Activated T-helper 17 cell treated with anti-CD3 and anti-CD28 coated beads, Interleukin-2, amount 50 U/mL, for 72 hours (primary cell): ENCODE measurements at regions not wholly inside any gene's neighbourhood (a gene's known extent, or its start where the extent isn't known, plus 50 kb on each side); places are given as distances from the start of the nearest gene placed in this dataset.

Experiments used
- ATAC-seq: fragments of 150-1000 bp; cut with Tn5 transposase; replicated peaks from 2 replicates; pipeline ENCODE4 v1.10.0; 2021; ENCODE audit warnings: mild to moderate bottlenecking, moderate library complexity
- H3K27ac Mint-ChIP-seq: one replicate; pipeline ENCODE4 v1.8.0; 2022; ENCODE audit warnings: mixed read lengths
- H3K27me3 Mint-ChIP-seq: one replicate; pipeline ENCODE4 v1.8.0; 2022; ENCODE audit warnings: mixed read lengths
- H3K36me3 Mint-ChIP-seq: one replicate; pipeline ENCODE4 v1.8.0; 2022; ENCODE audit warnings: low read depth, mild to moderate bottlenecking, mixed read lengths
- H3K4me1 Mint-ChIP-seq: one replicate; pipeline ENCODE4 v1.8.0; 2022; ENCODE audit warnings: mixed read lengths
- H3K4me3 Mint-ChIP-seq: one replicate; pipeline ENCODE4 v1.8.0; 2022; ENCODE audit warnings: mild to moderate bottlenecking, mixed read lengths
- H3K9me3 Mint-ChIP-seq: one replicate; pipeline ENCODE4 v1.8.0; 2022; ENCODE audit warnings: mixed read lengths

DNA sequence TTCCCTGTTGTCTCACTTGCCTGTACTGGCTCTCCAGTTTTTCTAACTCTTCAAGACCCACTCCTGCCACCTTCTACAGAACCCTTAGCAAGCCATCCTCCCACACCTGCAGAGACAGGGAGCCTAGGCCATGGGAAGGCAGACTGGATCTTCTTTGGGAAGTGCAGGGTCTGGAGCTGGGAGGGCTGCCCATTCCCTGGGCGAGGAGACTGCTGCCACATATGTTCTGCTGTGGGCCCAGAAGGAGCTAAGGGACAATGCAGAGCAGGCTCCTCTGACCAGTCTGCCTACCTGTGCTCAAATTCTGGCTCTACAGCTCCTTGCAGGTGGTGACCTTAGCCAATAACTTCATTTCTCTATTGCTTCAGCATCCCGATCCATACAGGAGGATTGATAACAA lies 152.1 kb upstream of the CELF4 start:
- Mint-ChIP-seq H3K27ac (no peak overlapping the region), H3K36me3 (no peaks in the 10 kb centered on the region)

DNA sequence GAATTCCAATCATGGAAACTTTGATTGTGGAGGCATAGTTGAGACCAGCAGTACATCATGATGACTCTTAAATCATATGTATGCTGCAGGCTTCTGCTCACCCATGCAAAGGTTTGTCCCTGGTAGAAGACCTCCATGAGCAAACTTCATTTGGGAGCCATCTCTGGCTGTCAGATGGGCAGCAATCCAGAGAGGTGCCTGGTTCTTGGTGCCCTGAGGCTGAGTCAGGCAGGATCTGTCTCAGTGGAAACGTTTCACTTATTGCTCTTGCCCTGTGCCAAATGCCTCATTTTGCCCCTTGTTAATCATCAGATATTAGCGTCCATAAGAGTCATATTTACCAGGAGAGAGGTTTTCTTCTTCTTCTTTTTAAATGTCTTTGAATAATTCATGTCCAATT lies 151.5 kb upstream of the CELF4 start:
- H3K36me3 Mint-ChIP-seq = no peaks in the 10 kb centered on the region

More for the DNA sequence above, 152.1 kb upstream of the CELF4 start:
- Mint-ChIP-seq H3K27me3 (no peaks in the 10 kb centered on the region), H3K4me1 (no peaks in the 10 kb centered on the region), H3K4me3 (no peak overlapping the region), H3K9me3 (no peaks in the 10 kb centered on the region)
- ATAC-seq = no peak

DNA sequence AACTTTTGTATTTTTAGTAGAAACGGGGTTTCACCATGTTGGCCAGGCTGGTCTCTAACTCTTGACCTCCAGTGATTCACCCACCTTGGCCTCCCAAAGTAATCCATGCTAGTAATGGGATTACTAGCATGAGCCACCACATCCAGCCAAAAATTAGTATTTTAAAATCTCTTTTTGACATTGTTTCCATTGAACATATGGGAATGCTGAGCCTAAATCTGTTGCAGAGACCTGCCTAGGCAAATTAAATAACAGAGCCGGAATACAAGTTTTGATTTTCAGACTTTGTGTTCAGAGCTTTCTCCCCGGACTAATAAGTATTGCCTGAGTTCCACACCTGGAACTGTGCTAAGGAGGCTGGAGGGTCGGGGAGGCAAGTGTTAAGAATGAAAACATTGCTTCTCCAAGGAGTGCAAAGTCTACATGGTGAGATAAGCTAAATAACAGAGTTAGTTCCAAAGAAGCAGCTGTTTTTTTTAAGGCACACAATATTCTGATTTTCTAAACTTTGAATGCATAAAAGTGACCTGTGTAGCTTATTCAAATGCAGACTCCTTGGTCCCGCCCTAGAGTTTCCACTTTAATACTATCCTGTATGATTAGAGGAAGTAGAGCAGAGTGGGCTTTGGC lies 150.6 kb upstream of the CELF4 start:
- H3K36me3 Mint-ChIP-seq = no peaks in the 10 kb centered on the region
- ATAC-seq = no peak
- H3K4me1 Mint-ChIP-seq = no peaks in the 10 kb centered on the region
- no peak overlapping the region for H3K27ac Mint-ChIP-seq
- no peaks in the 10 kb centered on the region for H3K27me3 Mint-ChIP-seq
- H3K4me3 Mint-ChIP-seq = no peak overlapping the region
- H3K9me3 Mint-ChIP-seq = no peaks in the 10 kb centered on the region

More for the DNA sequence above, 151.5 kb upstream of the CELF4 start:
- H3K9me3 Mint-ChIP-seq = no peaks in the 10 kb centered on the region
- H3K27me3 Mint-ChIP-seq = no peaks in the 10 kb centered on the region
- no peaks in the 10 kb centered on the region for H3K4me1 Mint-ChIP-seq
- no peak overlapping the region for H3K27ac Mint-ChIP-seq
- H3K4me3 Mint-ChIP-seq = no peak overlapping the region
- no peak for ATAC-seq

DNA sequence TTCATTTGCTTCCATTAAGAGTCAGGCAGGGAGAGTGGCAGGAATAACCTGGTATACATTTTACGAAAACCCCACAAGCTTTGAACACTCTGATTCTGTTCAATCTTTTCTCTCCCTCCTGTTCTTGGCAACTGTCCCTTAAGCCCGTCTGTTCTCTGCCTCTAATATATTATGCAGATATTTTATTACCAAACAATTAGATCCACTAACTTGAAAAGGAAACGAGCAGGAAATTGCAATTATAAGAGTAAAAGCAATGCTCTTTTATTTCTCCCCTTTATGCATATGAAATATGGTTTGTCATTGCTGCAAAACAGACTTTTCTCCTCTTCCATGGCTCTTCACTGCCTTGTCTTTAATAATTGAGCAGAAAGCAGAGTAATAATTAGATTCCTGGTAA lies 149.1 kb upstream of the CELF4 start:
- no peaks in the 10 kb centered on the region for H3K36me3 Mint-ChIP-seq
- no peak for ATAC-seq
- no peaks in the 10 kb centered on the region for H3K27me3 Mint-ChIP-seq
- no peaks in the 10 kb centered on the region for H3K9me3 Mint-ChIP-seq
- no peaks in the 10 kb centered on the region for H3K4me1 Mint-ChIP-seq
- no peak overlapping the region for H3K27ac Mint-ChIP-seq
- no peak overlapping the region for H3K4me3 Mint-ChIP-seq

DNA sequence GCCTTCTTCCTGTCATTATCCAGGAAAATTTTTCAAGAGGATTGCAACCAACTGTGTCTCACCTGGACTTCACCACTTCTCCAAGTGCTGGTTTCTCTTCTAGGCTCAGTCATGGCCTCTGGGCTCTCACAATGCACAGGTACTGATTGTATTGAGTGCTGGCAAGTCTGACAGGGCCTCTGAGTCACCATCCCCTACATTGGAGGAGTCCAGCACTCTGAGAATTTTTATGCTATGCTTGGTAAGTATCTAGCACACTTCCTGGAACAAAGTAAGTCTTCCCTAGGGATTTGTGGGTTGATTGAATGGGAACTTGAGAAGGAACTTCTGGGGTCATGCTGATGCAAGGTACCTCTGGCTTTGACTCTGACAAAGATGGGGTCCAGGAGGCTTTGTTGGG lies 147.2 kb upstream of the CELF4 start:
- no peaks in the 10 kb centered on the region for H3K36me3 Mint-ChIP-seq
- ATAC-seq = no peak
- H3K4me3 Mint-ChIP-seq = no peak overlapping the region
- no peaks in the 10 kb centered on the region for H3K9me3 Mint-ChIP-seq
- no peaks in the 10 kb centered on the region for H3K4me1 Mint-ChIP-seq
- no peak overlapping the region for H3K27ac Mint-ChIP-seq
- H3K27me3 Mint-ChIP-seq = no peaks in the 10 kb centered on the region

DNA sequence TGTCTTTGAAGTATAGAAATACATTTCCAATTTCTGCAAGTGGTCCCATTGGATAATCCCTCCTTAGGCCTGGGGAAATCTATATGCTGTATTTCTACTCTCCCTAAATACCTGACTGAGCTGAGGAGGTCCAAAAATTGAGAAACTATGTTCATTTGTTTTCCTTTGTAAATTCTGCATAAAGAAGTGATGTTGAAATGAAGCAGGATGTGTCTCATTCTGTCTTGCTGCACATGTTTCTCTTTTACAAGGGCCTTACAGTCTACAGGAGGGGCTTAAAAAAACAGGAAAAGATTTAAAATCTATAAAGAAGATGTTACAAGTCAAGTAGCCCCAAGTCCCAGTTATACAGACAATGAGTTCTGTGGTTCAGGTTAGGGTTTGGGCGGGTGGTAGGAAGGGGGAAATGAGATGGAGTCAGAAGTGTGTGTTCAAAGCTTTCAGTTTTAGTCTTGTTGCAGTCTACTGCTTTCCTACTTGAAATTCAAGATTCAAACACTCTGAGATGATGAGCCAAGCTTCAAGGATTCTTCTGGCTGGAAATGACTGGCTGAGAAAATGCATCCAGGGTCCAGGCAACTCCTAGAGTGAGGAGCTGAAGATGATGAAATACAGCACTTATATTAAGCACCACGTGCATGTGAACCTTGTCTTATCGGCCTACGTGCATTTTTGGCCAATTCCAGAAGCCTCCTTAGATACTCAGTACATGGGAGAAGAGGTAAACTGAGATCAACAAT lies 146.3 kb upstream of the CELF4 start:
- Mint-ChIP-seq H3K4me1 (no peaks in the 10 kb centered on the region), H3K36me3 (no peaks in the 10 kb centered on the region), H3K27ac (no peak overlapping the region), H3K9me3 (no peaks in the 10 kb centered on the region), H3K27me3 (no peaks in the 10 kb centered on the region), H3K4me3 (no peak overlapping the region)
- ATAC-seq = no peak

DNA sequence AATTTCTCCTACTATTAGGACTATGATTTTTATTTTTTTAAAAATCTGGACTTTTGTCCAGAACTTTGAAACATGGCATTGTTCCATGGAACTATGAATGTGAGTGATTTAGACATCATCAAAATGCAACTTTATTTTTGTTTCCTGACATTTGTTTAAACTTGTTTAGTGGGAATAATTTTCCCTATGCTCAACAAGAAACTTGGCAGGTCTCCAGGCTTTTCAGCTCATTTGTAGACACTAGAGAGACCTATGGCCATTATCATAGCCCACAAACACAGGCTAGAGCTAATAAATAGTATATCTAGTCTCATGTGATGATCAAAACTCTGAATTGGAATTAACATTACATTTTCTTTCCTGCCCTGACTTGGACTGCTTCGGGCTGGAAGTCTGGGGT lies 145.1 kb upstream of the CELF4 start:
- H3K4me3 Mint-ChIP-seq = no peak overlapping the region
- H3K9me3 Mint-ChIP-seq = no peaks in the 10 kb centered on the region
- no peaks in the 10 kb centered on the region for H3K36me3 Mint-ChIP-seq
- H3K4me1 Mint-ChIP-seq = no peaks in the 10 kb centered on the region
- H3K27me3 Mint-ChIP-seq = no peaks in the 10 kb centered on the region
- no peak overlapping the region for H3K27ac Mint-ChIP-seq
- no peak for ATAC-seq

DNA sequence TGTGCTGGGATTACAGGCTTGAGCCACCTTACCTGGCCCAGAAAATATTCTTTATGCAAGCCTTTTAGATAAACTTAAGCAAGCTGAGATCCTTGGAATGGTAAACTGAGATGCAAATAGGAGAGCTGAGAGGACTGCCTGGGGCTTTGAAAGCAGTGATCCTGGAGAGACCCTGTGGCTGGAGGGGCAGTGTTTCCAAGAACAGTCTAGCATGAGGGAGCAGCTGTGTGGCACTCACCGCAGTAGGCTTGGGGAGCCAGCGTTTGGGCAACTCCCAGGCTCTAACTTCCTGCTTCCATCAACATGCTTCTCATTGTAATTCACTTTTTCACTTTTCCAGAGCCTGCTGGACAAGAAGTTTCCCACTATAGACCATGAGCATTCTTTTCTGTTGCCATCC lies 144.1 kb upstream of the CELF4 start:
- no peaks in the 10 kb centered on the region for H3K27me3 Mint-ChIP-seq
- ATAC-seq = no peak
- no peaks in the 10 kb centered on the region for H3K4me1 Mint-ChIP-seq
- H3K36me3 Mint-ChIP-seq = no peaks in the 10 kb centered on the region
- no peak overlapping the region for H3K4me3 Mint-ChIP-seq
- H3K27ac Mint-ChIP-seq = no peak overlapping the region
- no peaks in the 10 kb centered on the region for H3K9me3 Mint-ChIP-seq

DNA sequence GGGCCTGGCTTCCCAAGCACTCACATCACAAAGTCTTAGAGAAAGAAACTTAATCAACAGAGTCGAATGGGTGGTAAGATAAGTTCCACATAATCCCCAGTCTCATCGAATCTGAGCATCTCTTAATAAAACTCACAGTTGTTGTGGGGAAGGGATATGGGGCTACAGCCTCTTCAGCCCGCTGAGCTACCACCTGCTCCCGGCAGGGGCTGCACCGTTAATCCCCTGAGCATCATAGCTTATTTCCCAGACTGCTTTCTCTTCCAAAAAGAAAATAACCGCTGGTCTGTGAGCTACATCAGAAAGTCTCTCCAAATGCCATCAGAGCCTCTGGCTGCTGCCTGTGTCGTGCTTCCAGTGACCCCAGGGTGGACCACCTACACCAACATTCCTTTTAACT lies 139.4 kb upstream of the CELF4 start:
- H3K27ac Mint-ChIP-seq = no peak overlapping the region

DNA sequence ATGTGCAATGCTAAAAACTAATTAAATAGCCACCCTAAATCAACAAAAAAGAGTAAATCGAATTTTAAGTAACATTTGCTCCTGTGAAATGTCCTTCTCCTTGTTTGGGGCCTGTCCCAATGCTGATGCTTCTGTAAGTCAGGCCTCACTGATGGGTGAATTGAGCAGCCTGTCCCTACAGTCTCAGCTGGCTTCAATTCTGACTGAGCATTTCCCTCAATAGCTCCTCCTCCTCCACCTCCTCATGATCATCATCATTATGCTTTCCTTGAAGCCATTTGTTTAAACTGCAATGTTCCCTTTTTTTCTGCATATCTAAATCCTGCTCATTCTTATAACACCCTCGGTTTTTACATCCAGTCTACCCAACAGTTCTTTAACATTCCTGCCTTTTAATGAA lies 137.2 kb upstream of the CELF4 start:
- H3K9me3 Mint-ChIP-seq = peaks cover 3% of the 10 kb centered on the region
- H3K27me3 Mint-ChIP-seq = no peaks in the 10 kb centered on the region
- H3K4me1 Mint-ChIP-seq = no peaks in the 10 kb centered on the region
- no peak overlapping the region for H3K27ac Mint-ChIP-seq
- no peaks in the 10 kb centered on the region for H3K36me3 Mint-ChIP-seq
- ATAC-seq = no peak
- no peak overlapping the region for H3K4me3 Mint-ChIP-seq

More for the DNA sequence above, 139.4 kb upstream of the CELF4 start:
- Mint-ChIP-seq H3K4me1 (no peaks in the 10 kb centered on the region), H3K4me3 (no peak overlapping the region), H3K9me3 (peaks cover 3% of the 10 kb centered on the region), H3K27me3 (no peaks in the 10 kb centered on the region), H3K36me3 (no peaks in the 10 kb centered on the region)
- ATAC-seq = no peak

DNA sequence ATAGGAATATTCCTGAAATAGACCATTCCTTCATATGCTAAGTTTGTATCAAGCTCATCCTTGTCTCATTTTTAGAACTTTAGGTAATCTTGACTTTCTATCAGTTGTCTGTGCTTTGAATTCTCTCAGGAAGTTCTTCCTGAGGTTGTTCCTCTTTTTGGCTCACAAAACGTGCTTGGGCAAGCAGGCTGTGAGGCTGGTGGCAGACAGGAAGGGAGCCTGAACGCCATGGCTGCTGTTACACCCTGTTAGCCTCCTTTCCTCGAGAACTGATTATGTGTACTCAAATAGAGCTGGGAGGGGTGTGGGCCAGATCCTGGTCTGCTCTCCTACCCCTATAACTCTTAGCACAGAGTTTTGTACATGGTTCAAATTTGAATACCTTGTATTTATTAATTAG lies 136.4 kb upstream of the CELF4 start:
- Mint-ChIP-seq H3K27ac (no peak overlapping the region), H3K9me3 (peaks cover 3% of the 10 kb centered on the region), H3K36me3 (no peaks in the 10 kb centered on the region), H3K4me3 (no peak overlapping the region), H3K27me3 (no peaks in the 10 kb centered on the region), H3K4me1 (no peaks in the 10 kb centered on the region)
- ATAC-seq = no peak

DNA sequence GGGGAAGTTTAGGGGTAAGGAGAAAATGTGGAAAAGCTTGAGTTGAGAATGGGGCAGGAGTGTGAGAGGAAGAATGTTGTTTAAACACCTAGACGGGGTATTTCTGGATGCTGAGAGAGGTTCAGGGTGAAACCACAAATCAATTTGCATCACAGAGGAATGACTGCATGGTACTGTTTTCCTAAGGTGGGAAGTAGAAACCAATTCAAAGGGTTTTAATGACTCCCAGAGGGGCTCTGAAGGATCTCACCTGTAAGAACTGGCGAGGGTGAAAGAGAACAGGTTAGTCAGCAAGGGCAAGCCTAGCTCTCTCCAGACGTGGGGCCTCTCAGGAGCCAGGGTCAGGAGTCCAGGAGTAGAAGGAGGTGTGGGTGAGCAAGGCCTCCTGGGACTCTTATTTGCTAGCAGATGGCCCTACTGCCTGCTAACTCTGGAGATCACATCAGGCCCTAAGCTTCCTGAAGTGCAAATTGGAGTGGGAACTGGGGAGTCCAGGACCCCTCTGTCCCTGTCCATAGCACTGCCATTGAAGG lies 133.0 kb upstream of the CELF4 start:
- no peaks in the 10 kb centered on the region for H3K36me3 Mint-ChIP-seq
- no peak overlapping the region for H3K4me3 Mint-ChIP-seq
- no peak for ATAC-seq
- no peaks in the 10 kb centered on the region for H3K9me3 Mint-ChIP-seq
- H3K27me3 Mint-ChIP-seq = no peaks in the 10 kb centered on the region
- no peak overlapping the region for H3K27ac Mint-ChIP-seq
- no peaks in the 10 kb centered on the region for H3K4me1 Mint-ChIP-seq

DNA sequence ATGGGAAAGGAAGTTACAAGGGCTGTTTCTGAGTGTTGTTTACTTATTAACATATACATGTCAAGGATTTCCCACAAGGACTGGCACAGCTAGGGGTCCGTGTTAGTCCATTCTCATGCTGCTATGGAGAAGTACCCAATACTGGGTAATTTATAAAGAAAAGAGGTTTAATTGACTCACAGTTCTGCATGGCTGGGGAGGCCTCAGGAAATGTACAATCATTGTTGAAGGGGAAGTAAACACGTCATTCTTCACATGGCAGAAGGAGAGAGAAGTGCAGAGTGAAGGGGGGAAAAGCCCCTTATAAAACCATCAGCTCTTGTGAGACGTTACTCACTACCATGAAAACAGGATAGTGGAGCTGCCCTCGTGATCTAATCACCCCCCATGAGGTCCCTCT lies 128.9 kb upstream of the CELF4 start:
- Mint-ChIP-seq H3K27ac (no peak overlapping the region), H3K36me3 (no peaks in the 10 kb centered on the region), H3K4me1 (no peaks in the 10 kb centered on the region), H3K4me3 (no peak overlapping the region), H3K9me3 (no peaks in the 10 kb centered on the region), H3K27me3 (no peaks in the 10 kb centered on the region)
- ATAC-seq = no peak

DNA sequence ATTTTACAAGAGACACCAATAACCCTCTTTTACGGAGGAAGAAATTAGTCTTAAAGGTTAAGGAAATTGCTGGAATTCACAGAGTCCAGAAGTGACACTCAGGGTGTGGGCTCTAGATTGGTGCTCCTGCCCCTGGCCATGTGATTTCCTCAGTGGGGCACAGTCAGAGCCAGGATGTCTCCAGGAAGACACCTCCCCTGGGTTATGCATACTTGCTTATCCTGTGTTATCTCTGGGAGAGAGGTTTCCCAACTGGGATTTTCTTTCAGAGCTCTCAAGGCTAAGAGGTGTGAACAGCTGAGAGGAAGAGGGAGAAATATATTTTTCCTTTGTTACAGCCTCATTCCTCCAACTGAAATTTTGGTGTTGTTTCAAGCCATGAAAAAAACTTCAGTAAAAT lies 125.6 kb upstream of the CELF4 start:
- ATAC-seq = no peak
- no peak overlapping the region for H3K4me3 Mint-ChIP-seq
- no peaks in the 10 kb centered on the region for H3K36me3 Mint-ChIP-seq
- H3K27me3 Mint-ChIP-seq = peaks cover 3% of the 10 kb centered on the region
- H3K4me1 Mint-ChIP-seq = no peaks in the 10 kb centered on the region
- no peak overlapping the region for H3K27ac Mint-ChIP-seq
- peaks cover 9% of the 10 kb centered on the region for H3K9me3 Mint-ChIP-seq

DNA sequence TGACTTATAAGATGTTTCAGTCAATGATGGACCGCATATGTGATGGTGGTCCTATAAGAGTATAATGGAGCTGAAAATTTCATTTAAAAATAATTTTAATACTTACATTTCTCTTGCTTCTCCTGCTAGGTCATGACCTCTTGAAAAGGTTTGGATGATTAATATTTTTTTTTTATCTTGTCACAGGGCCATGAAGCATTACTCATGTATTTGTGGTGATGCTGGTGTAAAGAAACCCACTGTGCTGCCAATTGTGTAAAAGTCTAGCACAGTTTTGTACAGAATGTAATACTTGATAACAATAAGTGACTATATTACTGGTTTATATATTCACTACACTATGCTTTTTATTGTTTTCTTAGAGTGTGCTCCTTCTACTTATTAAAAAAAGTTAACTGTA lies 124.2 kb upstream of the CELF4 start:
- peaks cover 3% of the 10 kb centered on the region for H3K27me3 Mint-ChIP-seq
- no peaks in the 10 kb centered on the region for H3K4me1 Mint-ChIP-seq
- no peaks in the 10 kb centered on the region for H3K36me3 Mint-ChIP-seq
- H3K9me3 Mint-ChIP-seq = peaks cover 9% of the 10 kb centered on the region
- no peak for ATAC-seq
- no peak overlapping the region for H3K27ac Mint-ChIP-seq
- H3K4me3 Mint-ChIP-seq = no peak overlapping the region
